ACC112 (cell line): ENCODE measurements at regions not wholly inside any gene's neighbourhood (a gene's known extent, or its start where the extent isn't known, plus 50 kb on each side); places are given as distances from the start of the nearest gene placed in this dataset.
"Not testable (repeated sequence)": the region's sequence is repeated elsewhere in the genome, so short reads cannot be mapped to it uniquely, and the experiment has no call there.

Experiments
- H2AFZ ChIP-seq: fragments of 200-600 bp; sonication (generic); one replicate; pipeline ENCODE4 v1.6.0; 2017; ENCODE audit warnings: antibody characterized with exemption, low read length; ENCODE audit not compliant: unreplicated experiment
- H3K27ac ChIP-seq: fragments of 200-600 bp; sonication (generic); 2 replicates; pipeline ENCODE4 v1.5.1; 2014; ENCODE audit warnings: low read depth, mild to moderate bottlenecking, antibody characterized with exemption, low read length, moderate library complexity
- H3K27me3 ChIP-seq: fragments of 200-600 bp; sonication (generic); 2 replicates; pipeline ENCODE4 v1.6.1; 2014; ENCODE audit warnings: mild to moderate bottlenecking, antibody characterized with exemption, low read length, moderate library complexity, mixed read lengths; ENCODE audit not compliant: insufficient read depth
- H3K36me3 ChIP-seq: fragments of 200-600 bp; sonication (generic); 2 replicates; pipeline ENCODE4 v1.6.1; 2016; ENCODE audit warnings: mild to moderate bottlenecking, antibody characterized with exemption, low read length, moderate library complexity, mixed read lengths; ENCODE audit not compliant: insufficient read depth
- H3K4me1 ChIP-seq: fragments of 200-600 bp; sonication (generic); one replicate; pipeline ENCODE4 v1.6.1; 2016; ENCODE audit warnings: low read length, mixed read lengths; ENCODE audit not compliant: insufficient read depth, unreplicated experiment, control insufficient read depth
- H3K4me3 ChIP-seq: fragments of 200-600 bp; sonication (generic); 2 replicates; pipeline ENCODE4 v1.5.1; 2014; ENCODE audit warnings: mild to moderate bottlenecking, low read depth, low read length
- H3K79me2 ChIP-seq: fragments of 200-600 bp; sonication (generic); one replicate; pipeline ENCODE4 v1.6.0; 2016; ENCODE audit warnings: low read length; ENCODE audit not compliant: control insufficient read depth, unreplicated experiment, insufficient read depth

- H2AFZ ChIP-seq, H3K27me3 ChIP-seq, H3K79me2 ChIP-seq, H3K4me1 ChIP-seq, H3K27ac ChIP-seq, H3K4me3 ChIP-seq, H3K36me3 ChIP-seq: not testable (repeated sequence)
Observed at GRCh38 chr3:159409711-159410110, 578.9 kb upstream of the IL12A start.

DNA sequence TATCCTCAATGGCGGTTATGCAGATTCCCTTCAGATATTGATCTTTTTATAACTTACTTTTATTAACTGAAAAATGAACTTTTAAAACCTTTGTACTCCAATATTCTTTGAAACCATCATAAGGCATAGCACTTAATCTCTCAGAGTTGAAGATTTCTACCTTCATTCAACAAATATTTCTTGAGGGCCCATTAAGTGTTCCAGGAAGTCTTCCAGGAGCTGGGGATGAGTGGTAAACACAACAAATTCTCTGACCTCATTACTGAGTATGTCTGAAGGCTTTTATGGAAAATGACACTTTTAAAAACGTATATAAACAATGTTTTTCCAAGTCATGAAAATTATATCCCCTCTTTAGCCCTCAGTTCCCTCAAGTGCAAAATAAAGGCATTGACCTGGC, 575.3 kb upstream of the IL12A start:
- Histone ChIP-seq H3K4me3 (no peak overlapping the region), H3K36me3 (no peaks in the 10 kb centered on the region), H3K4me1 (peaks cover 20% of the 10 kb centered on the region), H2AFZ (no peak overlapping the region), H3K27me3 (no peaks in the 10 kb centered on the region), H3K79me2 (no peaks in the 10 kb centered on the region), H3K27ac (no peak overlapping the region)

DNA sequence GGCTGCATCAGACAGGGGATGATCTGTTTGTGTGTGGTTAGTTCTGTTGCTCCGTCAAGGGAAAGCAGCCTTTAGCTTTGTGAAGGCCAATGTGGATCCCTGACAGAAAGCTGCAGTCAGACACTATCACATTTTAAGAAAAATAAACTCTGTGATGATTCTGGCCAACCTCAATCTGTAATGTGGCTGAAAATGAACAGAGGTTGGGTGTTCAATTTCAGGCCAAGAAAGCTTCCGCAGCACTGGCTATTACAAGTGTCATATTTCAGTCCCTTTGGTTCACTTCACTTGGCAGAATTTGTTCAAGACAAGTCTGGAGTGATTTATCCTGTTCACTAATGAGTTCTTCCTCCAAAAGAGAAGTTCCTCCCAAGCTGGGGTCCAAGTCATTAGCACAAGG, 571.8 kb upstream of the IL12A start:
- no peaks in the 10 kb centered on the region for H3K79me2 ChIP-seq
- H3K27me3 ChIP-seq = no peaks in the 10 kb centered on the region
- H3K36me3 ChIP-seq = no peaks in the 10 kb centered on the region
- H3K4me3 ChIP-seq = no peak overlapping the region
- peak overlapping the region; percentile 36 for H2AFZ ChIP-seq
- peaks cover 29% of the 10 kb centered on the region for H3K4me1 ChIP-seq
- no peak overlapping the region for H3K27ac ChIP-seq

- no peaks in the 10 kb centered on the region for H3K79me2 ChIP-seq
- no peaks in the 10 kb centered on the region for H3K27me3 ChIP-seq
- peak overlapping the region; percentile 39; the same call in 1 of the 2 replicates for H3K27ac ChIP-seq
- H3K4me3 ChIP-seq = peak overlapping the region; percentile 22; the same call in 1 of the 2 replicates
- peaks cover 29% of the 10 kb centered on the region for H3K4me1 ChIP-seq
- H3K36me3 ChIP-seq = no peaks in the 10 kb centered on the region
- peak overlapping the region; percentile 8 for H2AFZ ChIP-seq
Observed at GRCh38 chr3:159417761-159418160, 570.9 kb upstream of the IL12A start.

DNA sequence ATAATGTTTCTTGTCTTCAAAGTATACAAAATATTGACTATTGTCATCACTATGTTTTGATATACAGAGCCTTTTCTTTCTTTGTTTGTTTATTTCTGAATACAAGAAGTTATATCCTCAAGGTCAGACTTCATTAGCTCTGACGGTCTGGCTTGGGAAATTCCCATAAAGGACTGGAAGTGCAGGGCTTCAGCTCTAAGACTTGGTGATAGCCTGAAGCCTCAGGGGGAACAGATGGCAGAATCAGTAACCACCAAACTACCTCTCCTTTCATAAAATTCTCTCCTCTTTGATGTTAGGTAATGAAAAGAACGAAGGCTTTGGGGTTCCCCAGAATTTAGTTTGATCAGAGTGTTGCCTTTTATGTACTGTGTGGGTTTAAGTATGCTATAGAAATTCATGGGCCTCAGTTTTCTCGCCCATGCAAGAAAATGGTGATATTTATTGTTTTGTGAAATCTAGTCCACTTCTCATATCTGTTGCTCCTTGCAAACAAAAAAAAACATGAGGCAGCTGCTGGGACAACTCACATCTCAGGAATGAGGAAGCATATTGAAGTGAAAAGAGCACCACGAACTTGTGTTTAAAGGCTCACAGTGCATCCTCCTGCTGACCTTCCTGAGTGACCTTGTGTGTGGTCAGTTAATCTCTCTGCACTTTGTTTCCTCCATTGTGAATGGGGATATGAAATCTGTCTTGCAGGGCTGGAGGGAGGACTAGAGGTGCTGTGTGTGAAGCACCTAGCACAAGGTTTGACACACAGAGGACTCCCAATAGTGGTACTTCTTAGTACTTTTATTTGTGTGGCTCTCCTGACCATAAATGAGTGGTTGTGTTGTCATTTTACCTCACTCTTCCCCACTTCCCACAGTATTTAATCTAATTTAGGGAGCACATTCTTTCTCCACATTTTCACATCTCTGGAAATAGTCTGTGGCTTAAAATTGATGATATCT, 569.8 kb upstream of the IL12A start:
- Histone ChIP-seq H3K27me3 (no peaks in the 10 kb centered on the region), H3K36me3 (no peaks in the 10 kb centered on the region), H3K4me3 (0 out of 2 replicates have a peak overlapping the region, but pooled peaks have one; percentile 26), H3K27ac (peak overlapping the region; percentile 59; the same call in 1 of the 2 replicates), H3K4me1 (peaks cover 29% of the 10 kb centered on the region), H3K79me2 (no peaks in the 10 kb centered on the region), H2AFZ (peak overlapping the region; percentile 78)

DNA sequence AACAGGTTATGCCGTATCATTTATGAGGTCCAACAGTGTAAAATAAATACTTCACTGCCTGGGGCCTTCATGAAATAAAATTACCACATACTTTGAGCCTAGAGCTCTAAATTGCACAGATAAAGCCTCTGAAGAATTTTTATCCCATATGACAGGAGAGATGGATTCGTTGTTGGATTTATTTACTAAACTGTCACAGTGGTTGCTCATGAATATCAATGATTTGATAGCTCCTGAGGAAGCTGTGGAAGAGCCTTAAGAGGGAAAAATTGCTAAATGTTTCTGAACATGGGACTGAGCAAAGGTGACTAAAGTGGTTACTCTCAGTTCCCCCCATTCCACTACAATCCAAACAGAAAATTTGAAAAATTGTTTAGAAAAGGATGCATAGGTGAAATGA, 558.9 kb upstream of the IL12A start:
- H3K79me2 ChIP-seq = no peaks in the 10 kb centered on the region

DNA sequence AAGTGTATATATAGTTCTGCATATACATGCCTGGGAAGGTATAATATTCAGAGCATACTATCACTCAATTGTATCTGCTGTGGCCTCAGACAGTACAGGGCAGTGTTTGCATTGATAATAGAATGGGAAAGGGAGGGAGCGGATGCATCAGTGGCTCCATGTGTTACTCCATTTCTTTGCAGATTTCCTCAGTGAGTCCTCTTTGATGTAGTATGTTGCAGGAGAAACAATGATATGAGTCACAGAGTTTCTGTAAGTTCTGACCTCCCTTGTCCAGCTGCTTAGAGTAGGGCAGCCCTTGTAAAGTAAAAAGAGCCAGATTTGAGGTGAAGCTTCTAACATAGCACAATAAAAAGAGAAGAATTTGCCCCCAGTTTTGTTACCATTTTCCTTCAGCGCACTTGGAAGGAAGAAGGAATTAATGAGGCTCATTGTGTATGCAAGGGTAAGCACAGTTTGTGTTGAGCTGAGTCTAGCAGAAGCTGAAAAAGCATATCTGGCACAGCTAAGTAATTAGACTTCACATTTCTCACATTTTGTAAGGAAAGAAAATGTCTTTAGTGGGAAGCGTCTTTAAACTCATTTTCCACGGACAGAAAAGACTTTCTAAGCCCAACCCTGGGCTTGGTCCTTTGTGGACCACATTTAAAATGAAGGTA, 555.8 kb upstream of the IL12A start:
- no peaks in the 10 kb centered on the region for H3K79me2 ChIP-seq
- peaks cover 23% of the 10 kb centered on the region for H3K27me3 ChIP-seq
- H2AFZ ChIP-seq = no peak overlapping the region
- no peaks in the 10 kb centered on the region for H3K36me3 ChIP-seq
- no peak overlapping the region for H3K27ac ChIP-seq
- no peak overlapping the region for H3K4me3 ChIP-seq
- H3K4me1 ChIP-seq = peaks cover 3% of the 10 kb centered on the region

More for the DNA sequence above, 558.9 kb upstream of the IL12A start:
- Histone ChIP-seq H3K27me3 (peaks cover 8% of the 10 kb centered on the region), H3K4me1 (peaks cover 3% of the 10 kb centered on the region), H2AFZ (no peak overlapping the region), H3K27ac (no peak overlapping the region), H3K4me3 (no peak overlapping the region), H3K36me3 (no peaks in the 10 kb centered on the region)

GRCh38 chr3:159439346-159439745, 549.3 kb upstream of the IL12A start:
- H3K79me2 ChIP-seq = no peaks in the 10 kb centered on the region
- no peaks in the 10 kb centered on the region for H3K36me3 ChIP-seq
- peaks cover 30% of the 10 kb centered on the region for H3K27me3 ChIP-seq
- no peak overlapping the region for H3K27ac ChIP-seq
- no peaks in the 10 kb centered on the region for H3K4me1 ChIP-seq
- no peak overlapping the region for H2AFZ ChIP-seq
- H3K4me3 ChIP-seq = no peak overlapping the region

DNA sequence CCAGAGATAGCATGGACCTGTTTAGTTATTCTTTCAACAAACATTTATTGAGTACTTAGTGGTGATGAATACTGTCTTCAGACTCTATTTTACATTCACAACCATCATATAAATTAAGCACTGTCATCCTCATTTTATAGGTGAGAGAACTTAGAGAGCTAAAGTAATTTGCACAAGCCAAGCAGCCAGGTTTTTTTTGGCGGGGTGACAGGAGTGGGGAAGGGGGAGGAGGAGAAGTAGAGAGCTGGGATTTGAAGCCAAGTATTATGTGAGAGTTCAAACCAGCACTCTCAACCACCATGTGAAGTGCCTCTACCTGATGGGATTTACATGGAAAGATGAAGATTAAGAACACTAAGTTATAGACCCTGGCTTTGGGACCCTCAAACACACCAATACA, 547.4 kb upstream of the IL12A start:
- Histone ChIP-seq H2AFZ (no peak overlapping the region), H3K4me3 (no peak overlapping the region), H3K79me2 (no peaks in the 10 kb centered on the region)

GRCh38 chr3:159443266-159443665, 545.4 kb upstream of the IL12A start:
- Histone ChIP-seq H3K4me1 (no peaks in the 10 kb centered on the region), H3K36me3 (no peaks in the 10 kb centered on the region), H2AFZ (no peak overlapping the region), H3K27ac (no peak overlapping the region), H3K79me2 (no peaks in the 10 kb centered on the region), H3K4me3 (no peak overlapping the region), H3K27me3 (peaks cover 7% of the 10 kb centered on the region; the same call in 1 of the 2 replicates)

More for the DNA sequence above, 547.4 kb upstream of the IL12A start:
- H3K4me1 ChIP-seq = no peaks in the 10 kb centered on the region
- H3K27ac ChIP-seq = no peak overlapping the region
- peaks cover 17% of the 10 kb centered on the region for H3K27me3 ChIP-seq
- no peaks in the 10 kb centered on the region for H3K36me3 ChIP-seq
